DMS53 treated with DMSO at 0.1 percent for 48 hours (cell line): ENCODE measurements at regions not wholly inside any gene's neighbourhood (a gene's known extent, or its start where the extent isn't known, plus 50 kb on each side); places are given as distances from the start of the nearest gene placed in this dataset.

Source experiments
- DNase-seq: peaks from one replicate; lab custom pipeline; 2025; ENCODE audit not compliant: unreplicated experiment; lab: John Stamatoyannopoulos, UW

DNA sequence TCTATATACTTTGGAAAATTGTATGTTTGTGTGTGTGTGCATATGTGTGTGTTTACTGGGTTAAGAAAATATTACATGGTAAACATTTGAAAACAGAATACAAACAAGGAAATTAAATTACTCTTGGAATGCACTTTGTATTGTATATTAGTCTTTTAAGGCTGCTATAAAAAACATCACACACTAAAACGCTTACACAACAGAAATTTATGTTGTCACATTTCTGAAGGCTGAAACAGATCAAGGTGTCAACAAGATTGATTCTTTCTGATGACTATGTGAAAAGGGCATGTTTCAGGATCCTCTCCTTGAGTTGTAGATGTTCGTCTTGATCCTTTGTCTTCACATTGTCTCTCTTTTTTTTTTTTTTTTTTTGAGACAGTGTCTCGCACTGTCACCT, 149.1 kb upstream of the CNTN5 start:
- no peak for DNase-seq

DNA sequence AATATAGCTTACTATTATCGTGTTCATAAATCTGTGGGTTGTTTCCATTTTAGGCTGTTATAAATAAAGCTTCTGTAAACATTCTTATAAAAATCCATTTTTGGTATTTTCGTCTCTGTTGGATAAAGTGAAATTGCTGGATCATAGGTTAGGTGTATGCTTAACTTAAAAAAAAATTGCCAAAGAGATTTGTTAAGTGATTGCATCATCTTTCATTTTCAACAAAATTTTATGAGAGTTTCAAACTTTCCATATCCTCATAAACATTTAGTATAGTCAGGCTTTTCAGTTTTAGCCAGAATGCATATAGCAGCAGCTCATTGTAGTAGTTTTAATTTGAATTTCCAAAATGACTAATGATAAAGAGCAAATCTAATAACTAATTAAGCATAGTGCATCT, 146.7 kb upstream of the CNTN5 start:
- no peak for DNase-seq

DNA sequence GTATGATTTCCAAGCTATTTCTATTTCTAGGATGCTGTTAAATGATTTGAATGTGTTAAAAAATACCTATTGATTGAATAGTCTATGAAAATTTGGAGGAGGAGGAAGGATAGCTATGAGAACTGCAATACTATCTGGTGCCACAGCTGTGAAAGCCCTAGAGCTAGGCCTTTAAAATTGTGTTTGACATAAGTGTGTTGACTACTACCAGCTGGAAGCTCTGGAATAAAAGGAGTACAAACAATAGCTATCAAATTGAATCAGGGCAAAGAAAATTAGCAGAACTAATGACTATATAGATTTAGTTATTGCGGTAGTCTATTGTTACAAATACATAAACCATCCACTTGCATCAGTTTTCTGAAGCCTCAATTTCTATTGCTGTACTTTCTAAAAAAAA, 124.8 kb upstream of the CNTN5 start:
- DNase-seq, result no peak

DNA sequence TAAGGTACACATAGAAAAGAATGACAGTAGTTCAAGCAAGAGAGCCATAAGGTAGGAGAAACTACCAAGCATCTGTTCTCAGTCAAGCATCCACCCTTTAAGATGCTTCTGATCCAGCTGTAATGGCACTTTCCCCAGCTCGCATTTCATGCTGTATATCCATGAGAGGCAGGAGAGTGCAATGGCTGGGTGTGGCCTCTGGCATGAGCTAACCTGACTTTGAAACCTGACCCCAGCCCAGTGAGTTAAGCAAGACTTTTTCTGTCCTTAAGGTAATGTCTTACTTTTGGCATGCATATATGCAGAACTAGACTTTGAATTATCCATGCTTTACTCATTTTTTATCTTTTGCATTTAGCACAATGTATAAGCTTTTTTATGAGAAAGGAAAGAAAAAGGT, 79.8 kb upstream of the CNTN5 start:
- DNase-seq, result peak; percentile 20

DNA sequence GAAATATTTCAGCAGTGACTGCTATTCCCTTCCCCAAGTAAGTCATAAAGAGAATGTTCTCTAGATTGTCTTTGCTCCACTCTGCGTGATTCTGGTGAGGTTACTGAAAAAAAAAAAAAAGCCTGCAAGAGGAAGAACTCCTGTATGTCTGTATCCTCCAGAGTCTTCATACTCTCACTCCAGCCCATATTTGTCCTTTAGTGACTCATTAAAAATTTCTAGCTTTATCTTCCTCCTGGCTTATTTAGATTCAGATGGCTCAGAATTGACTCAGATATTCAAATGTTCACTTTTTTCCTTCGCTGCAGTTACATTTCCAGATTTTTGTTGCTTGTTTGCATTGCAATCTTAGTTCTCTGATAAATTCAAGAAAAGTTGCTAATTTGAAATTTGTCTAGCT, 76.3 kb upstream of the CNTN5 start:
- DNase-seq, result no peak

DNA sequence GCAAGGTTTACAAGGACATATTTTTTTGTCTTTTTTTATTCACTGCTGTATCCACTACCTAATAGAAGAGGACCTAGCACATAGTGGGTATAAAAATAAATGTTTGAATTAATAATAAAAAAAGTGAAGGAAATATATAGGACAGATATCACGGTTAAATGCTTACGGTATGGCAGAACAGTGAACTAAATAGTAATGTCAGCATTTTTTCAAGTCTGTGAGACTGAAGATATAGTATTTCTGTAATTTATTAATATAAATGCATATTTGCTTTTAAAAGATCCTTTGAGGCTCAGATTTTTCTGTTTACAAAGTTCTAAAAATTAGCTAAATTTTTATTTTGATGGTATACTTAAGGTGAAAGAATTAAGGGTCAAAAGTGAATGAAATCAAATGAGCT, 68.6 kb upstream of the CNTN5 start:
- no peak for DNase-seq

DNA sequence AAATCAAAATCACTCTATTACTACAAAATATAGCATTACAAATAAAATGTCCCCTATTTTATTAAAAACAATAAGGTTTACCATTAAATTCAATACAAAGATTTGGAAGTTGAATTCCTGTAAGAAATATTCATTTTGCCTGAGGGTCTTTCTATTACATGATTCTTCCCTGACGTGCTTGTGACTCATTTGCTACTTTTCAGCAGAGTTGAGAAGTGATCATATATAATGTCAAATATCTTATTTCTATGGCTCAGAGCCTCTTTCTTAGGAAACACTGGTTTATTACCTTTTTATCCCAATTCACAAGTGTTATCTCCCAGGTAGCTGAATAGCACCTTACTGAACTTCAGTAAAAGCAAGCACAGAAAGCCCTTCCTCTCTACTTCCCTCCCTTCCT, 65.2 kb upstream of the CNTN5 start:
- DNase-seq, result no peak

DNA sequence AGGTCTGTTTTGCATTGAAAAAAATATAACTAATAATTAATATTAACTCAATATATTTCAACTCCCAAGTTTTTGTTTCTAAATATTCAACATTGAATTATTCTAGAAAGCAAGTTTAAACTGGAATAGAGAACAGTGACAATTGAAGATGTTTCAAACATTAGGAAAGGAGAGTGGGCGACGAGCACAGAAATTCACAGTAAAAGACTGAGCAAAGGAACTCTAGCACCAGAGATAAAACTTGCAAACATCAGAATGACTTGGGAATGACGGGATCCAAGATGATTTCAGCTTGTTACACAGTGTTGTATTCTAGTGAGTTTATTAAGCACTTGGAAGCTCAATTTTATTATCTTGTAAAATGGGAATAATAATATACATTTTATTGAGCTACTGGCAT, 56.6 kb upstream of the CNTN5 start:
- DNase-seq, result no peak

DNA sequence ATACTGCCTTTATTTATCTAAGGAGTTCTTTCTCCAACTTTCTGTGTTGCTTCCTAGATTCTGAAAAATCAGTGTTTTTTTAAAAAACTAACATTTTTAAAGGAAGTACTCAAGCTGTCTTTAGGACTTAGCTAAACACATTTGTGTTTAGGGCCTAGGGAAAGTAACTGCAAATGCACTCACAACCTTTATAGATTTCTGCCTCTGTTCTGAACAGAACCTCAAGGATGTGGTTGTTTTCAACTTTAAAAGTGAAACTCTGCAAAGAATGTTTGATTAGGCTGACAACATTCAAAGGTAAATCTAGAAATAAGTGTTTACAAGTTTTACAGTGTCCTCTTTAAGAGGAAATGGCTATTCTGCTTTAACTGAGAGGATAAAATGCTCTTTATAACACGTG, 55.4 kb upstream of the CNTN5 start:
- no peak for DNase-seq

DNA sequence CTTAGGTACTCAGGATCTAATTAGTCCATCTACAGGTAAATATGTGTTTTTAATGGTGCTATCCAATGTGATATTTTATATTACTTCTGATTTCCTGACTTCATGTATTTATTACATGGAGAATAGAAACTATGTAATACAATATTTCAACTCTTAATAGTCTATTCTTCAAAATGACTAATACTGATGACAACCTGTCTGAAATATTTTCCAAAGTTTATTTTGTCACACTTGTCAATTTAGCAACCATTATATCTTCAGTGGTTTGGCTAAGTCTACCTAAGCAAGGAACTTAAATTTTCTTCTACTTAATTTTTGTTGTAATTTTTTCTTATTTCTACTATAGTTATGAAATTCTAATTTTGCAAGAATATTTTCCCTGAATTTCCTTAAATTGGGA, 55.0 kb upstream of the CNTN5 start:
- DNase-seq, result no peak

DNA sequence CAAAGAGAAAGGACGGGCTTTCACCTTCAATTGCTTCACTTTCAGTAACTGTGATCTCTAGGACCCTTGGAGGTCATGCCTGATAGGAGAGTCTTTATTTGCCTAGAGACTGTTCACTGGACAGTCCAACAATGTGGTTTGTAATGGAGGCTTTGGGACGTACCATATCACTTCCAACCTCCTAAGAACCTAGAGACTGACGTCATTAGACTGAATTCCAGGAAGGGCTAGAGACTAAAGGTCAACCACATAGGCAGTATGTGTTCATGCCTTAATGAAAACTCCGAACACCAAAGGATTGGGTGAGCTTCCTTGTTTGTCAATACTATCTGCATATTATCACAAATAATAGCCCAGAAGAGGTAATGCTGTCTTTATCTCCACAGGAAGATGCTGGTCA, 53.7 kb upstream of the CNTN5 start:
- no peak for DNase-seq
